MM.1S (cell line): ENCODE measurements at regions not wholly inside any gene's neighbourhood (a gene's known extent, or its start where the extent isn't known, plus 50 kb on each side); places are given as distances from the start of the nearest gene placed in this dataset.

Experiments used
- DNase-seq: peaks from one replicate; pipeline ENCODE4 v3.0.0-alpha.2; 2015
- H2AFZ ChIP-seq: fragments of 300-600 bp; sonication (generic); 2 replicates; pipeline ENCODE4 v1.6.0; 2016; ENCODE audit warnings: antibody characterized with exemption, low read length
- H3F3A ChIP-seq: fragments of 300-600 bp; sonication (generic); 2 replicates; pipeline ENCODE4 v1.6.1; 2016; ENCODE audit warnings: mild to moderate bottlenecking, antibody characterized with exemption, low read length, moderate library complexity, mixed read lengths; ENCODE audit not compliant: insufficient read depth
- H3K27ac ChIP-seq: fragments of 300-600 bp; sonication (generic); 2 replicates; pipeline ENCODE4 v1.5.1; 2016; ENCODE audit warnings: mild to moderate bottlenecking, low read length
- H3K27me3 ChIP-seq: fragments of 300-600 bp; sonication (generic); replicated peaks from 2 replicates; pipeline ENCODE4 v1.6.0; 2016; ENCODE audit warnings: low read length; ENCODE audit not compliant: insufficient read depth
- H3K36me3 ChIP-seq: fragments of 300-600 bp; sonication (generic); replicated peaks from 2 replicates; pipeline ENCODE4 v1.6.1; 2016; ENCODE audit warnings: mild to moderate bottlenecking, low read length, mixed read lengths; ENCODE audit not compliant: insufficient read depth
- H3K4me1 ChIP-seq: fragments of 300-600 bp; sonication (generic); 2 replicates; pipeline ENCODE4 v1.6.1; 2016; ENCODE audit warnings: low read length, mixed read lengths
- H3K4me2 ChIP-seq: fragments of 300-600 bp; sonication (generic); 2 replicates; pipeline ENCODE4 v1.6.0; 2016; ENCODE audit warnings: low read depth, low read length
- H3K4me3 ChIP-seq: fragments of 300-600 bp; sonication (generic); 2 replicates; pipeline ENCODE4 v1.5.1; 2016; ENCODE audit warnings: low read length, mixed read lengths
- H3K79me2 ChIP-seq: fragments of 300-600 bp; sonication (generic); 2 replicates; pipeline ENCODE4 v1.6.1; 2016; ENCODE audit warnings: mixed run types, low read length, mixed read lengths
- H3K9ac ChIP-seq: fragments of 300-600 bp; sonication (generic); 2 replicates; pipeline ENCODE4 v1.6.1; 2016; ENCODE audit warnings: low read length, mixed read lengths
- H3K9me2 ChIP-seq: fragments of 300-600 bp; sonication (generic); replicated peaks from 2 replicates; pipeline ENCODE4 v1.6.1; 2016; ENCODE audit warnings: mild to moderate bottlenecking, low read length, mixed read lengths; ENCODE audit not compliant: insufficient read depth
- H3K9me3 ChIP-seq: fragments of 300-600 bp; sonication (generic); replicated peaks from 2 replicates; pipeline ENCODE4 v1.6.1; 2016; ENCODE audit warnings: mild to moderate bottlenecking, low read length, mixed read lengths; ENCODE audit not compliant: insufficient read depth
- H4K20me1 ChIP-seq: fragments of 300-600 bp; sonication (generic); 2 replicates; pipeline ENCODE4 v1.6.1; 2016; ENCODE audit warnings: mild to moderate bottlenecking, low read length, moderate library complexity, mixed read lengths; ENCODE audit not compliant: insufficient read depth
- CTCF ChIP-seq: fragments of 300-600 bp; sonication (generic); IDR thresholded peaks from 2 replicates; pipeline ENCODE4 v1.5.1; 2016; ENCODE audit warnings: antibody characterized with exemption, low read length, mixed read lengths
- EZH2 ChIP-seq: fragments of 300-600 bp; sonication (generic); optimal IDR thresholded peaks from 2 replicates; pipeline ENCODE3; 2017; ENCODE audit warnings: low read depth, mild to moderate bottlenecking, antibody characterized with exemption, low read length, mixed read lengths
- EZH2phosphoT487 ChIP-seq: fragments of 300-600 bp; sonication (generic); IDR thresholded peaks from 2 replicates; pipeline ENCODE4 v1.6.1; 2018; ENCODE audit warnings: antibody characterized with exemption, low read length

- Histone ChIP-seq H3K79me2 (no peaks in the 10 kb centered on the region), H3K27ac (no peak overlapping the region), H2AFZ (no peak overlapping the region), H3K4me3 (no peak overlapping the region), H3K9me2 (no peaks in the 10 kb centered on the region), H3K27me3 (no peaks in the 10 kb centered on the region), H3K9me3 (no peaks in the 10 kb centered on the region), H4K20me1 (no peaks in the 10 kb centered on the region), H3K9ac (no peak overlapping the region), H3K4me1 (no peaks in the 10 kb centered on the region), H3K4me2 (no peak overlapping the region), H3K36me3 (no peaks in the 10 kb centered on the region), H3F3A (no peaks in the 10 kb centered on the region)
- DNase-seq = no peak
- TF ChIP-seq EZH2phosphoT487 (no peak), CTCF (no peak), EZH2 (no peak)
Measured at GRCh38 chr1:234920136-234920842, 208.3 kb downstream of the TOMM20 start.

GRCh38 chr1:234918961-234919761, 209.5 kb downstream of the TOMM20 start:
- no peak overlapping the region for H3K4me2 ChIP-seq
- H3K27ac ChIP-seq = no peak overlapping the region
- no peaks in the 10 kb centered on the region for H3F3A ChIP-seq
- no peaks in the 10 kb centered on the region for H4K20me1 ChIP-seq
- H3K4me1 ChIP-seq = no peaks in the 10 kb centered on the region
- H3K4me3 ChIP-seq = no peak overlapping the region
- H3K27me3 ChIP-seq = no peaks in the 10 kb centered on the region
- no peak for TF ChIP-seq EZH2phosphoT487
- no peak for TF ChIP-seq EZH2
- H2AFZ ChIP-seq = no peak overlapping the region
- no peaks in the 10 kb centered on the region for H3K79me2 ChIP-seq
- no peaks in the 10 kb centered on the region for H3K36me3 ChIP-seq
- no peak for DNase-seq
- no peak overlapping the region for H3K9ac ChIP-seq
- H3K9me3 ChIP-seq = no peaks in the 10 kb centered on the region
- no peaks in the 10 kb centered on the region for H3K9me2 ChIP-seq

DNA sequence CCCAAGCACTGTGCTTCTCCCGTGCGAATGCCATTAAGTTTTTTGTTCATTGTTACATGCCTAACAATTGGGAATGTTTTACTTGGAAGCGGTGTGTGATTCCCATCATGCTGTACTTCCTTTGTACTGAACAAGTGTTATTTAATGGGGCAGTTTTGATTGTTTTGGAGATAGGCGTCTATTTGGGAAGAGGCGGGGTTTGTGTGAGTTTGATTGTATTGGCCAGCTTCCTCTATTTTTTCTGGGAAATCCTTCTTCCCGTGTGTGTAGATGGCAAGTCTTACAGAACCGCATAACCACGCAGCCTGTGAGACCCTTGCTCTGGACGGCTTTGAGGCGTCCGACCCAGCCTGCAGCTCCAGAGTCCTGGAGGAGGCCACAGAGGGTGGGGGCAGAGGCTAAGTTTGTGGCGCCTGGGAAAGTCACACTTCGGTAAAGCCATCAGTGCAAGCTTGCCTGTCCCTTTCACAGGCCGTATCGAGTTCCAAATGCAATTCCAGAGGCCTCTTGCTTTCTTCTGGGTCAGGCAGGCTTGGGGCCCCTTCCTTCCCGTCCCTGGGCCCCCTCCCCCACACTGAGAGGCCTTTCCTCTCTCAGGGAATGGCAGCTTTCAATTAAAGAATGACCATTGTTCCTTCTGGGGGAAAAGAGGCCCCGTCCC, 210.3 kb downstream of the TOMM20 start:
- no peak overlapping the region for H3K27ac ChIP-seq
- DNase-seq = no peak
- H4K20me1 ChIP-seq = no peaks in the 10 kb centered on the region
- H2AFZ ChIP-seq = no peak overlapping the region
- H3F3A ChIP-seq = no peaks in the 10 kb centered on the region
- no peaks in the 10 kb centered on the region for H3K36me3 ChIP-seq
- no peak overlapping the region for H3K9ac ChIP-seq
- no peaks in the 10 kb centered on the region for H3K9me2 ChIP-seq
- H3K79me2 ChIP-seq = no peaks in the 10 kb centered on the region
- H3K4me2 ChIP-seq = no peak overlapping the region
- TF ChIP-seq CTCF (no peak), EZH2 (no peak), EZH2phosphoT487 (no peak)
- H3K9me3 ChIP-seq = no peaks in the 10 kb centered on the region
- H3K27me3 ChIP-seq = no peaks in the 10 kb centered on the region
- no peak overlapping the region for H3K4me3 ChIP-seq
- H3K4me1 ChIP-seq = no peaks in the 10 kb centered on the region
